ENCODE measurements at regions not wholly inside any gene's neighbourhood (a gene's known extent, or its start where the extent isn't known, plus 50 kb on each side); places are given as distances from the start of the nearest gene placed in this dataset.

DNA sequence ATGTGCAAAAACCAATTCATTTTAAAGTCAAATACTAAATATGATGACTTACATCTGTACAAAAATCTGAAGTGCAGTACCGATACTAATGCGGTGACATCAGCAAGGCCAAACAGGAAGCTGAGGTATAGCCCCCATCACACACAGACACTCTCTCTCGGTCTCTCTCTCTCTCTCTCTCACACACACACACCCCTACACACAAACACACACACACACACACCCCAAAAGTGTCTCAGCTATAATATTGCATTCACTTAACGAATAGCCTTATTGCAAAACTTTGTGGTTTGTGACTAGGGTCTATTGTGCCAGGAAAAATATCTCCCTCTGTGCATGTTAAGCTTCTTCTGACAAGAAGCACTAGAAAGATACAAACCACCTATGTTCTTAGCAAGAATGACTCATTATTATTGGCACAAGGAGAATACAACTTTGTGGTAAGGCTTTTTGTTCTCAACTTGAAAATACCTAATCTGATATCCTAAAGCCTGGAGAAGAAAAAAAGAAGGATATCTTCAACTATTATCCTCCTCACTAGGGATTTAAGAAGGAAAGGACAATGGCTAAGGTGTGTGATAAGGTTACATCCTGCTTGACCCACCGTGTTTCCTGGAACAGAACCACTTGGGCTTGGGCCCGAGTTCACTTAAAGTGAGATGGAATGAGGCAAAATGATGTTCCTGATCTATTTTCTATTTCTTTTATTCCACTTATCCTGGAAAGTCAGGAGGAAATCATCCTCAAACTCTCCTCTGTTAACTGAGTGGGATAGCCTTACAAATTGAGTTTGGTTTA lies 107.1 kb downstream of the NIBAN1 start:
- H3K27ac Mint-ChIP-seq = no peak overlapping the region
- no peak overlapping the region for H3K4me3 Mint-ChIP-seq
- DNase-seq (ENCODE audit: low spot score in 2 of 2, unreplicated experiment in 2 of 2) = no peak
- TF ChIP-seq, protein P1, sequence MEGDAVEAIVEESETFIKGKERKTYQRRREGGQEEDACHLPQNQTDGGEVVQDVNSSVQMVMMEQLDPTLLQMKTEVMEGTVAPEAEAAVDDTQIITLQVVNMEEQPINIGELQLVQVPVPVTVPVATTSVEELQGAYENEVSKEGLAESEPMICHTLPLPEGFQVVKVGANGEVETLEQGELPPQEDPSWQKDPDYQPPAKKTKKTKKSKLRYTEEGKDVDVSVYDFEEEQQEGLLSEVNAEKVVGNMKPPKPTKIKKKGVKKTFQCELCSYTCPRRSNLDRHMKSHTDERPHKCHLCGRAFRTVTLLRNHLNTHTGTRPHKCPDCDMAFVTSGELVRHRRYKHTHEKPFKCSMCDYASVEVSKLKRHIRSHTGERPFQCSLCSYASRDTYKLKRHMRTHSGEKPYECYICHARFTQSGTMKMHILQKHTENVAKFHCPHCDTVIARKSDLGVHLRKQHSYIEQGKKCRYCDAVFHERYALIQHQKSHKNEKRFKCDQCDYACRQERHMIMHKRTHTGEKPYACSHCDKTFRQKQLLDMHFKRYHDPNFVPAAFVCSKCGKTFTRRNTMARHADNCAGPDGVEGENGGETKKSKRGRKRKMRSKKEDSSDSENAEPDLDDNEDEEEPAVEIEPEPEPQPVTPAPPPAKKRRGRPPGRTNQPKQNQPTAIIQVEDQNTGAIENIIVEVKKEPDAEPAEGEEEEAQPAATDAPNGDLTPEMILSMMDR (IDR thresholded peaks at IDR 0.05; ENCODE audit: unreplicated experiment) = no peak
- peaks cover 9% of the 10 kb centered on the region for H3K9me3 Mint-ChIP-seq
- no peaks in the 10 kb centered on the region for H3K27me3 Mint-ChIP-seq (ENCODE audit: low read depth)
- no peaks in the 10 kb centered on the region for H3K36me3 Mint-ChIP-seq
- no peaks in the 10 kb centered on the region for H3K4me1 Mint-ChIP-seq

GRCh38 chr1:184866586-184866985 lies 107.7 kb downstream of the NIBAN1 start:
- H3K27me3 Mint-ChIP-seq (ENCODE audit: low read depth) = no peaks in the 10 kb centered on the region
- TF ChIP-seq, protein P1 (IDR thresholded peaks at IDR 0.05; ENCODE audit: unreplicated experiment) = no peak
- no peak overlapping the region for H3K4me3 Mint-ChIP-seq

DNA sequence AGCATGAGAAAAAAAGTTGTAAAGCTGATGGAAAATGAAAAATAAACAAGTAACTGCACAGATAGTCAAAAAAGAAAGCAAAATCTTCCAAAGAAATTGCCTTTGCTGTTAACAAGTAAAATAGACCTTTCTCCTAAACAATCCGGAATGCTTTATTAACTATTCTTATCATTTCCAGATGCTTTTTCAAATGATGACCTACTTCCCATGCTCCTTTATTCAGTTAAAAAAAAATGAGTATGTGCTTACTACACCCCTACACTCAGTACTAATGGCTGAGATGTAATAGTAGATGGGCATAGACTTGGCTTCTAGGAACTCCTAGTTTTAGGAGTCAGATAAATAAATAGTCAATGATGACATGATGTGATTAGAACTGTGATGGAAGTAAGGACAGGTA lies 108.5 kb downstream of the NIBAN1 start:
- Mint-ChIP-seq H3K36me3 (no peaks in the 10 kb centered on the region), H3K27me3 (ENCODE audit: low read depth) (no peaks in the 10 kb centered on the region), H3K4me1 (no peaks in the 10 kb centered on the region), H3K4me3 (no peak overlapping the region), H3K27ac (no peak overlapping the region), H3K9me3 (peaks cover 9% of the 10 kb centered on the region)
- DNase-seq (ENCODE audit: low spot score in 2 of 2, unreplicated experiment in 2 of 2) = no peak
- TF ChIP-seq, protein P1 (IDR thresholded peaks at IDR 0.05; ENCODE audit: unreplicated experiment) = no peak

More at GRCh38 chr1:184866586-184866985, 107.7 kb downstream of the NIBAN1 start:
- H3K36me3 Mint-ChIP-seq = no peaks in the 10 kb centered on the region
- H3K27ac Mint-ChIP-seq = no peak overlapping the region
- no peaks in the 10 kb centered on the region for H3K4me1 Mint-ChIP-seq
- H3K9me3 Mint-ChIP-seq = peaks cover 9% of the 10 kb centered on the region
- no peak for DNase-seq (ENCODE audit: low spot score in 2 of 2, unreplicated experiment in 2 of 2)

DNA sequence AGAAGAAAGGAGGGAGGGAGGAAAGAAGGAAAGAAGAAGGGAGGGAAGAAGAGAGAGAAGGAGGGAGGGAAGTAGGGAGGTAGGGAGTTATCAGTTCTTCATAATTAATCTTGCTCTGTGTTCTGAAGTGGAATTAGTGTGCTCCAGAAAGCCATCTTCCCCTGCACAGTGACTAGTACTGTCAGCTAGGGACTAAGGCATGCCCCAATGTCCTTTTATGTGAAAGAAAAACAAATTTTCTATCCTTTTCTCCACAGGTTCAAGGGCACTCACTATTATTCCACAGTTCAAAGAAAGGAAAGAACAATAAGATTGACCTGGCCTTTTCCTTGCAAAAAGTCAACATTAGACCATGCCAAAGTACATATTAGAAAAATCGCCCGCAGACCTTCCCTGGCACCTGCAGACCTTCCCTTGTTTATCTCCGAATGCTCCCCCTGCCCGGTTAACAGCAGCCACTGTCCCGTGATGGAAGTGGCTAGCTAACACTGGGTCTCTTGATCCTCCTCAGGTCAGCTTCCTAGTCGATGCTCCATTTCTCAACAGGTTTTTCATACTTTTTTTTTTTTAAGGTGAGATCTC lies 107.2 kb upstream of the EDEM3 start:
- Mint-ChIP-seq H3K27ac (no peak overlapping the region), H3K9me3 (peaks cover 5% of the 10 kb centered on the region)

DNA sequence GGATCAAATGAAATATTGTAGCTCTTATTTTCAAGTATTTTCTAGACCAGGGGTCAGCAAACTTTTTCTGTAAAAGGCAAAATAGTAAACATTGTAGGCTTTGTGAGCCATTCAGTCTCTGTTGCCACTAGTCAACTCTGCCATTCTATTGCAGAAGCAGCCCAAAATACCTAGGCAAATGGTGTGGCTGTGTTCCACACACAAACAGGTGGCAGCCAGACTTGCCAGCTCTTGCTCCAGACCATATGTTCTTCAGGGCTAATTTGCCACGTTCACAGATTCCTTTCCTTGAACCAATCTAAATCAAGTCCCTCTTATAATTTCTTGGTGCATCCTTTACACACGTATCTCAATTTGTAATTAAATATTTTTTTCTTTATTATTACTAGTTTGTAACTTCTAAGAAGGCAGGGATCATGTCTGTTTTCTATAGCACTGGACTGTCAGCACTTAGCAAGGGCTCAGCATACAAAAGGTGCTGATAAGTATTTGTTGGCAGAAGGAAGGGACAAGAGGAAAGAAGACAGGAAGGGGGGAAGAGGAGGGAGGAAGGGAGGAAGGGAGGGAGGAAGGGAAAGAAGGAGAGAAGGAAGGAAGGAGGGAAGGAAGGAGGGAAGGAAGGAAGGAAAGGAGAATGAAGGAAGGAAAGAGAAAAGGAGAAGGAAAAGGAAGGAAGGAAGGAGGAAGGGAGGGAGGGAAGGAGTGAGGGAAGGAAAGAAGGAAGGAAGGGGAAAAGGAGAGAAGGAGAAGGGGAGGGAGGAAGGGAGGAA lies 106.5 kb upstream of the EDEM3 start:
- Mint-ChIP-seq H3K36me3 (no peaks in the 10 kb centered on the region), H3K27me3 (ENCODE audit: low read depth) (no peaks in the 10 kb centered on the region), H3K27ac (no peak overlapping the region), H3K9me3 (peaks cover 5% of the 10 kb centered on the region), H3K4me3 (no peak overlapping the region), H3K4me1 (no peaks in the 10 kb centered on the region)
- TF ChIP-seq, protein P1 (IDR thresholded peaks at IDR 0.05; ENCODE audit: unreplicated experiment) = no peak
- DNase-seq (ENCODE audit: low spot score in 2 of 2, unreplicated experiment in 2 of 2) = no peak

More for the DNA sequence above, 107.2 kb upstream of the EDEM3 start:
- Mint-ChIP-seq H3K36me3 (no peaks in the 10 kb centered on the region), H3K27me3 (ENCODE audit: low read depth) (no peaks in the 10 kb centered on the region), H3K4me1 (no peaks in the 10 kb centered on the region), H3K4me3 (no peak overlapping the region)
- TF ChIP-seq, protein P1 (IDR thresholded peaks at IDR 0.05; ENCODE audit: unreplicated experiment) = no peak
- DNase-seq (ENCODE audit: low spot score in 2 of 2, unreplicated experiment in 2 of 2) = no peak

Data from mesothelial cell of epicardium (in vitro differentiated cells).